Middle frontal gyrus (tissue), 1 donor: ENCODE measurements at regions not wholly inside any gene's neighbourhood (a gene's known extent, or its start where the extent isn't known, plus 50 kb on each side); places are given as distances from the start of the nearest gene placed in this dataset.

Experiments used
- DNase-seq: peaks from one replicate; pipeline ENCODE4 v3.0.0-alpha.2; 2015; ENCODE audit warnings: low spot score; ENCODE audit errors: extremely low spot score

GRCh38 chr12:43294916-43295315 is 257.1 kb downstream of the ADAMTS20 start:
- no peak for DNase-seq

GRCh38 chr12:43294147-43294546 is 257.9 kb downstream of the ADAMTS20 start:
- DNase-seq: no peak

DNA sequence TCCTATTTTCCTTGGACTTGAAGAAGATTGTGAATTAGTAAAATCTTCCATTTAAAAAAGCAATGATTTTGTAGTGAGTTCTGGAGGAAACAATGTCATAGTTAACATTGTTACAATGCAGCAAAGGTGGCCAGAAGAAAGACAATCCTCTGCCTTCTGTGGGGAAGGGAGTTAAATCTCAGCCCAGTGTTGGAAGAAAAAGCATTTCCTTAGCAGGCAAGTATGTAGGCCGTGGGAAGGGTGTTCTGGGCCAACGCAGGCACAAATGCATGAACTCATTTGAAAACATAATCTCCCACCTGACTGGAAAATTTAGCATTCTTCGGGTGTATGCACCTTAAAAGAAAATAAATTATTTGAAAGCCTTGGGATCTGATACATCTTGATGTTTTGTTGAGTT is 258.6 kb downstream of the ADAMTS20 start:
- DNase-seq: no peak

- DNase-seq: no peak
These were observed 259.3 kb downstream of the ADAMTS20 start for GRCh38 chr12:43292699-43293098.

GRCh38 chr12:43291516-43291915 is 260.5 kb downstream of the ADAMTS20 start:
- DNase-seq: no peak

GRCh38 chr12:43290836-43291235 is 261.2 kb downstream of the ADAMTS20 start:
- DNase-seq: no peak

DNA sequence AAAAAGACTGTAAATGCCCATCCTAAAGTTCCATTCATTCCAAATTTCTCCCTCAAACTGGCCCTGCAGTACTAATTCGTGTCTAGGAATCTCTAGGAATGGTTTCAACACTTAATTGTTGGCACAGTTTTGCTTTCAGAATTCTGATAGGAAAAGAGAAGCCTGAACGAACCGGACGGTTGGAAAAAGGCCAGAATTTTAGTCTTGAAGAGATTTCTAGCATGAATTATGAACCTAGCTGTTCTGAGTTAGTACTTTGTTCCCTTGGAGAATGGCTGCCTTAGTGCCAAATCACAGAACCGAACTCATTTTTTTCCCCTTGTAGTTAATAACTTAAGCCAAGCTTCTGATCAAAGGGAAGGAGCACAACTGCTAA is 262.6 kb downstream of the ADAMTS20 start:
- DNase-seq: no peak

DNA sequence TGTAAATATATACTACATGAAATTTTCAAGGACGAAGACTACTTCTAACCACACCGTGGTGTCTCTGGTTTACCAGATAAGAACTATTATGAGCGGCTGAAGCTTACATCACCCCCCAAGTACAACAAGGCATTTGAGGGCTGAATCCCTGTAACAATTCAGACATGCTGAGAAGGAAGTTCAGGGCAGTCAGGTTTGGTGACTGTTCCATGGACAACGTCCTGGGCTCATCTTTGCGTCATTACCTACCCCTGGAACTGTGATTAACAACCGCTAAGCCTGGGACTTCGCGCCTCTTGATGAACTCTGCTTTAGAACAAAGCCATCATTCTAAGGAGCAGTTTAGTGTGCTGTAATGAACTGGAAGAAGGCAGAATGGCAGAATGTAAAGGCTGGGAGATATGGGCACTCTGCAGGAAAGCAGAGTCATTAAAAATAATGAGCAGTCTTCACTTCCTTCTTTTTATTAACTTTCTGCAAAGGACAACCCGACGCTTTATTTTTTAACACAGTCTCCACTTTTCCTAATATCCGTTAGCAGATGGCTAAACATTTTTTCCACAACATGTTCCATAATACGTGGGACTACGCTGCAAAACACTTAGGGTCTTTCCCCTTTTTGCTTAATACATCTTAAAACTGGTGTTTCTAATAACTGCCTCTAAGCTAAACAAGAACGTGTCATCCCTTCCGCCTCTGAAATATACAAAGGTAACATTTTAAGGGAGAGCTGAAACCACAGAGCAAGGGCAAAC is 263.2 kb downstream of the ADAMTS20 start:
- no peak for DNase-seq

DNA sequence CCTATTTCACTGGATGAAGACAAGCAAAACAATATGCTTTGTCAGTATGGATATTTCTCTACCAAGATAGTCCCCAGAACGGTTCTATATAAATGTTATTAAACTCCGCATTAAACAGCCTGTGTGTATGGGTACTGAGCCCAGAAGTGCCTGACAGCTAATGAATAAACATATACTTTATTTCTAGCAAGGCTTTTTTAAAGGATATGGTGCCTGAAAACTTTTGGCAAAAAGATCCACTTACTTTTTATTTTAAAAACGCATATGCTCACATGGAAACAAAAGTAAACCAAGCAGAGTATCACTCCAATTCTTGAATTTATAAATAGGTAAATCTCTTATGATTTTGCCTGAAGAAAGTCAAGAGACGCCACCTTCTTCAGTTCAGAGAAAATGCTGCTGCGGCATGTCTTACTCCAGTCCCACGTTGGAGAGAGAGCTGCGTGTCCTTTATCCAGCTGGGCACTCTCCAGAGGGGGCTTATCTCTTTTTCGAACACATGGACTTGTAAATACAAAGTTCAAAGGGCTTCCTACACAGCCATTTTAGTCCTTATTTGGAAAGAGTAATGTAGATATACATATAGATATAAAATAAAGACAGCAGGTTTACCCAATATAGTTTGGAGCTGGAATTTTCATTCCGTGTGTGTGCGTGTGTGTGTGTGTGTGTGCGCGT is 264.2 kb downstream of the ADAMTS20 start:
- DNase-seq: no peak

GRCh38 chr12:43286986-43287385 is 265.0 kb downstream of the ADAMTS20 start:
- DNase-seq: no peak

- DNase-seq: no peak
These were observed 266.8 kb downstream of the ADAMTS20 start for GRCh38 chr12:43285159-43285598.

DNA sequence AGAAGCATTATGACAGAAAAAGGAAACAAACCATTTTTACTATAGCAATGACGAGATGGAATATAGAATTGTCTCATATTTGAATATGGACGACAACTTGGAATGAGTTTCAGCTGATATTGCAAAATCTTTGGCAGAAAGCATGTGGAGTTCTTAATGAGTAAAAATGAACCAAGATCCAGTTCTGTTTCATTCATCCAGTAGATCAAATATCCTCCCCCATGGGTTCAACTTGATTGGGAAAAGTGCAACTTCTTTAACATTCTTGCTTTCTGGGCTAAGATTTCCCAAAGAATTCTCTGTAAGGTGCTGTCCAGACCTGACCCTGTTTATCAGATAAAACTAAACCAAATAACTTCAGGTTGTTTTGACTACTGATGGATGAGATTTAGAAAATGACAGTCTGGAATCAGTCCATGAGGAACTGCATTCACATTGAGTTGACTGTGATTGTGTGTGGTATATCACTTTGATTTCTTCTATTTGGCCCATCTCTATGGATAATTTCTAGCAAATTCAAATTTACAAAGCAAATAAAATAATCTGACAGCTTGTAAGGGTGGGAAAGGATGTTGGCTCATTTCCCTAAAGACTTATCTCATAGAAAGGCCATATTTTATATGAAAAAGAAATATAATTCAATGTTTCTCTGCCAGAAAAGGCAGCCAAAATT is 267.4 kb downstream of the ADAMTS20 start:
- no peak for DNase-seq

DNA sequence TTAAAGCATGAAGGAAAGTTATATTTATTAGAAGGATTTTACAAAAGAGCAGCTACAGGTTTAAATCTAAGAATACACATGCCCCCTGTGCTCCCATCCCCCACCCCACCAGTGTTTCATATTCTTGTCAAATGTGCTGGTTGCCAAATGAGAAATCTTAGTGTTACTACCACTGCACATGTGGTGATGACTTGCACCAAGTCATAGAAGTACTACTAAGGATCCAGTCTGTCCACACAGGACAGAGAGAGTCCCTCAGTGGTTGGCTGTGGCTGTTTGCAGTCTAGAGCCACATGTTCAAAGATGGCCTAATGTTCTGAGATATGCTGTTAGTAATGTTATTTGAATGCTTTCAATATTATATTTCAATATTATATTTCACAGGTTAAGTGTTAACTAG is 268.8 kb downstream of the ADAMTS20 start:
- DNase-seq: no peak

- DNase-seq: no peak
These were observed 269.9 kb downstream of the ADAMTS20 start for GRCh38 chr12:43282106-43282505.

GRCh38 chr12:43281563-43281962 is 270.4 kb downstream of the ADAMTS20 start:
- DNase-seq: no peak

DNA sequence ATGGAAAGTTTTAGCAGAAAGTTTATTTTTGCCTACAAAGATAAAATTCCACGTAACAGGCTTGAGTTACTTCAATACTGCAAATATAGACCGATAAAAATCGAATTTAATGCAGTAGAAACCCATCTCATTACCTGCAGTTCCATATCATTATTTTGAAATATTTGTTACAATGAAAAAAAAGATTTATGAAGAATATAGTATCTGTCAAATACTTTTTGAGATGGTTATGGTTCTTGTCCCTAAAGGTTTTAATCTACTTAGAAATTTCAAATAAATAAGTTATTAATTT is 273.5 kb downstream of the ADAMTS20 start:
- no peak for DNase-seq

DNA sequence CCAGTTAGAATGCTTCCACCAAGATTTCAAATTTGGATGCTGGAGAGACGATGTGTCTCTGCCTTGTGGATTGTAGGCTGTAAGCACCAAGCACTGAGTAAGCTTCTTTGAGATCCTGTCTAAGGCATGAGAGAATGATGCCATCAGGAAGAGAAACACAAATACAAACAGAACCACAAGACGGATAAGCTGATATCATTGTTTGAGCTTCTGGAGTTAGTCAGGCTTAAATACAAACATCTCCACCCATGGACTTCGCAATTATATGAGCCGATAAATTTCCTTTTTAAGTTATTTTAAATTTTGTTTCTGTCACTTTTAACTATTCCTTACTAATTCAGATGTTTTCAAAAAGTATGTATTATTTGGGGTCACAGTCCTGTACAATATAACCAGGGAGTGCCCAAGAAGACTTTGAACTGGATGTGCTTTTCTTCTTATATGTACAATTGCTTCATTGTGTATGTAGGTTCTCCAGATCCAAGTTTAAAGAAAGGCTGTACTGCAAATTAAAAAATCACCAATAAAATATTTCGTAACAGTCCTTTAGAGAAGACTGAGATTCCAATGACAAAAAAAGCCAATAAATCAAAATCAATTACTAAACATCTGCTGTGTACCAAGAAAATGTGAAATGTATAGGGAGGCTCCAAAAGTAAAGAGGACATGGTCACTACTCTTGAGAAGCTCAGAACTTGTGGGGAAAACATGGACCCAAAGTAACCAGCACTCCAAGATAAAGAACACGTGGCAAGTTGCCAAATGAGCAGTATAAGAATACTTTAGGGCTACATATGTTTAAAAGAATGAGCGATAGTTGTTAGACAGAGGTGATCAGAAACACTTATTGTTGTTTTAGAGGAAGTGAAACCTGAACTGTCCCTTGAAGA is 274.1 kb downstream of the ADAMTS20 start:
- DNase-seq: no peak

GRCh38 chr12:43273467-43273866 is 278.5 kb downstream of the ADAMTS20 start:
- no peak for DNase-seq

DNA sequence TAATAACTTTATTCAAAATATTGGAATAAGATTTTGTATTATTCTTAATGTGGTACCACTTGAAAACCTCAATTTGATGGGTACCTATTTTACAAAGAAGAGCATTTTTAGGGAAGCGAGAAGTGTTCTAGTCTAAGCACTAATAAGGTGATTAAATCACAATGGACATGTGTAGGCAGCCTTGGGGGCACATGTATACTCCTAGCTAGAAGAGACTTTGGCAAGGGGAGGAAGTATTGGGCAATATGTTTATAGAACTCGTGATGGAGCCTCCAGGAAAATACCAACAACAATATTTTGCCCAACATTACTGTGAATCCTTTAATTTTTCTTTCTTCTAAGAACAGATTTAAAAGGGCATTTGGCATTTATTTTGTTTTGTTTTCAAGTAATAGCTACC is 280.3 kb downstream of the ADAMTS20 start:
- no peak for DNase-seq

GRCh38 chr12:43267818-43268217 is 284.2 kb downstream of the ADAMTS20 start:
- no peak for DNase-seq

- DNase-seq: no peak
These were observed 290.3 kb downstream of the ADAMTS20 start for GRCh38 chr12:43261701-43262100.
